GM19438 (cell line): ENCODE measurements at regions not wholly inside any gene's neighbourhood (a gene's known extent, or its start where the extent isn't known, plus 50 kb on each side); places are given as distances from the start of the nearest gene placed in this dataset.

Experiments used
- ATAC-seq: cut with Tn5 transposase; IDR thresholded peaks from one replicate; pipeline ENCODE4 v1.9.1; 2021; ENCODE audit warnings: low read depth; ENCODE audit not compliant: unreplicated experiment

- ATAC-seq = no peak
Measured at GRCh38 chr6:21375151-21376116, 218.1 kb upstream of the SOX4 start.

- no peak for ATAC-seq
Measured at GRCh38 chr6:21377356-21377755, 216.2 kb upstream of the SOX4 start.

GRCh38 chr6:21381331-21381963 is 212.1 kb upstream of the SOX4 start:
- ATAC-seq = no peak

DNA sequence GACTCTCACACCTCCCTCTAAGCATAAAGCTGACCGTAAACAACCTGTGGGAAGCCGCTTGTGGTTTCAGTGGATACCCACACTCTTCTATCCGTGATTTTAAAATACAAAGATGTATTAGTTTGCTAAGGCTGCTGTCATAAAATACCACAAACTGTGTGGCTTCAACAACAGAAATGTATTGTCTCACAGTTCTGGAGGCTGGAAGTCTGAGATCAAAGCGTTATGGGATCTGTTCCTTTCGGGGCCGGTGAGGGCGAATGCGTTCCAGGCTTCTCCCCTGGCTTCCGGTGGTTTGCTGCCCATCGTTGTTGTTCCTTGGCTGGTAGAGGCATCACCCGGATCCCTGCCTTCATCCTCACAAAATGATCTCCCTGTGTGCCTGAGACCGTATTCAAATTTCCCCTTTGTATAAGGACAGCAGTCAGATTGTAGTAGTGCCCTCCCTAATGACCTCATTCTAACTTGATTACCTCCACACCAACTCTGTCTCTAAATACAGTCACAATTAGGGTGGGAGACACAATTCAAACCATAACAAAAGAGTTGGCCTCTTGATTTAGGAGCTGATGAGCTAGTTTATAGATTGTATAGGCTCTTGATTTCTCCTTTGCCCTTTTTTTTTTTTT is 210.6 kb upstream of the SOX4 start:
- no peak for ATAC-seq

- ATAC-seq = no peak
Measured at GRCh38 chr6:21383450-21384085, 210.0 kb upstream of the SOX4 start.

GRCh38 chr6:21384216-21384615 is 209.3 kb upstream of the SOX4 start:
- no peak for ATAC-seq

DNA sequence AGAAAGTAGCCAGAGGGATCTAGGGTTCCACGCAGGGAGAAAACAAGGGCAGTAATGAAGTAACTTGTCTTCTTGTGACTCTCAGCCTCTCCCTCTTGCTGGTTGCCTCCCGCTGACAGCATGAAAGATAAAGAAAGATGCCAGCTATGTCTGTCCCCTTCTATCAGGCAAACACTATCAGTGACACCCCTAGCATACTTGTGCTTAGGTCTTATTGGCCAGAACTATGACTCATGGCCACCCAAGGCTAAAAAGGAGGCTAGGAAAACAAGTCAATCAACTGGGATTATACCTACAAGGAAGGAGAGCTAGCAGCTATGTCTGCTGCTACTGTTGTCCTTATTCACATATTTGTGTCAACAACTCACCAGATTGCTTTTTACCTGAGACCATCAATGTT is 206.8 kb upstream of the SOX4 start:
- ATAC-seq = no peak

GRCh38 chr6:21390532-21391213 is 202.9 kb upstream of the SOX4 start:
- no peak for ATAC-seq

DNA sequence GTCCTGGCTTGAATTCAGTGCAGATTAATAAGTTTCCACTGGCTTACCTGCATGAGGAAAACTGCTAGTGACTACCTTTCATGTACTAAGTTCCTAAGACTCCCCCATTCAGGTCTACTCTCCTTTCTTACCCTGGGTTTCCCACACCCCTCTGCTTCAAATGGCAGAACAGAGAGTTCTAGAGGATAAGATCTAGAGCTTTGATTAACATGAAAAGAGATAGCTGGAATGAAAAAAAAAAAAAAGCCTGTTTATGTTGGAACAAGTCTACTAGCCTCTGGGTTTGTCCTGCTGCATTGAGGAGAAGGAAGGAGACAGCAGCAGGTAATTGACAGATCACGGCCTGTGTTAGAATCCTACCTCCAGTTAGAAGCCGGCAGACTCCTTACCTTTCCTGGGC is 201.4 kb upstream of the SOX4 start:
- no peak for ATAC-seq

GRCh38 chr6:21393441-21394165 is 199.9 kb upstream of the SOX4 start:
- no peak for ATAC-seq

DNA sequence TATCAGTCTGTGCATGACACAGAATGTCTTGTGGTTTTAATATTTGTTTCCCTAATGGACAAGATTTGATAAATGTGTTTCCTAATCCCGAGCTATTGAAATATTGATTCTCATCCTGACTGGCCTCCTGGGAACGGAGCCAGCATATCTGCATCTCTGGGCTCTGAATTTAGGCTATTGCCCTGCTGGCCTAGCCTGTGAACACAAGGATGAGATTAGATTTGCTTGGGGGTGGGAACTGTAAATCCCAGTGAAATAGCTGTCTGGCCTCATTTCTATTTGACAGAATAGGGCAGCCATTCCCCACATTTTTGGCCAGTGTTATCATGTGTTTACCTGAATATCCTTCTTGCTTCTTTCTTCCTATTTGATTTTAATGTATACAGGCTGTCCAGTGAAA is 198.4 kb upstream of the SOX4 start:
- no peak for ATAC-seq

DNA sequence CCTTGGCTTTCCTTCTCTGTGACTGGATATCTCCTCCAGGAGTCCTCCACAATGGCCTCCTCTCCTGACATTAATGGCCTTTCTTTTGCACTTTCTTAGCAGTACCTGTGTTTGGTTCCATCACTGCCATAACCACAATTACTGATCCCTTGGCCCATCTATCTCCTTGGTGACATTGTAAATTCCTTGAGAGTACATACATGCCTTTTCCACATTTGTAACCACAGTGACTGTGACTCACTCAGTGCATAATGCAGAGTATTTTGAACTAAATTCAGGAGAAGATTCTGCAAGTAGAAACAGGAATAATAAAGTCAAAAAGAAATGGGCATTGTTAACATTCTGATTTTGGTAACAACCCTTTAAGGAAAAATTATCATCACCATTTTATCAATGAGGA is 197.2 kb upstream of the SOX4 start:
- ATAC-seq = no peak

DNA sequence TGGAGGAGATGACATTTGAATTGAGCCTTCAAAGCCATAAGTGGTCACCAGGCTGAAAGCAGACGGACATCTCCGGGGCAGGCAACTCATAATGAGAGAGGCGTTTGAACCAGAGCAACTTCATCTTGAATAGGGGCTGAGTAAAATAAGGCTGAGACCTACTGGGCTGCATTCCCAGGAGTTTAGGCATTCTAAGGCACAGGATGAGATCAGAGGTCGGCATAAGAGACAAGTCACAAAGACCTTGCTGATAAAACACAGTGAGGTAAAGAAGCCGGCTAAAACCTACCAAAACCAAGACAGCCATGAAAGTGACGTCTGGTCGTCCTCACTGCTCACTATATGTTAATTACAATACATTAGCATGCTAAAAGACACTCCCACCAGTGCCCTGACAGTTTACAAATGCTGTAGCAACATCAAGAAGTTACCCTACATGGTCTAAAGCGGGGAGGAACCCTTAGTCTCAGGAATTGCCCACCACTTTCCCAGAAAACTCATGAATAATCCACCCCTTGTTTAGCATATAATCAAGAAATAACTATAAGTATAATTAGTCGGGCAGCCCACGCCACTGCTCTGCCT is 194.7 kb upstream of the SOX4 start:
- no peak for ATAC-seq

DNA sequence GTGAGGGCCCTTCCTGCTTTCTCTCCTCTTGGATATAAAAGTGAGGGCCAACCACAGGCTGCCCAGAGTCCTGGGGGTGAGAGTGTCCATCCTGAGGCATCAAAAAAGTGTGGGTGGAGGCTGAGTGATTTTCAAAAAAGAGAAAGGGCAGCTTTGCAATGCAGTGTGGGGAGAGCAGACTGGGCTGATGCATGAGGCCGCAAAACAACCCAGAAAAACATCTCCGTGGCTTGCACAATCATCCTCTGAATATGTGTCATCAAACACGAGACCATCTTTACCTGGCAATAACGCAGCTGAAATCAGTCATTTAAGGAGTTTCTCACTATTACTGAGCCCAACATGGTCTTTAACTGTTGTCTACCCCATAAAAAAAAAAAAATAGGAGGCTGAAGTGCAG is 191.2 kb upstream of the SOX4 start:
- ATAC-seq = no peak

GRCh38 chr6:21404577-21404976 is 189.0 kb upstream of the SOX4 start:
- no peak for ATAC-seq

GRCh38 chr6:21406316-21406715 is 187.2 kb upstream of the SOX4 start:
- ATAC-seq = no peak

GRCh38 chr6:21409231-21409630 is 184.3 kb upstream of the SOX4 start:
- no peak for ATAC-seq

GRCh38 chr6:21413428-21413827 is 180.1 kb upstream of the SOX4 start:
- ATAC-seq = no peak

DNA sequence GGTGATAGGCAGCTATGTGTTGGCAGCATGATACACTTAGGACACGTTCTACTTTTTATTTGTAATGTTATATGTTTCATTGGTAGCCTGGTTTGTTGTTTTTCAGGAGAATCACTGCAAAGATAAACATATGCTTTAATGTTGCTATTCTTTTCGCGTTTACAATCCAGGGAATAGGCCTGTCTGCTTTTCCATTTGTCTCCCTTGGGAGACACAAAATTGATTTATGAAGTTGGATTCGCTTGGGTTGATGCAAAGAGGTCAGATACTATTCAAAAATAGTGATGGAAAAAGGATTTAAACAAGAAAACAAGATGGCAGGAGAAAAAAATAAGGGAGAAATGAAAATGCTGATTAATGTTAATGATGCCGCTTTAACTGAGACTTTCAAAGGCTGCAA is 179.5 kb upstream of the SOX4 start:
- no peak for ATAC-seq
